HG03354 (cell line): ENCODE measurements at regions not wholly inside any gene's neighbourhood (a gene's known extent, or its start where the extent isn't known, plus 50 kb on each side); places are given as distances from the start of the nearest gene placed in this dataset.
A peak's percentile ranks its signal among the peaks of the same experiment; 100 is the strongest.

Source experiments
- ATAC-seq: cut with Tn5 transposase; IDR thresholded peaks from one replicate; pipeline ENCODE4 v1.9.1; 2021; ENCODE audit warnings: mild to moderate bottlenecking; ENCODE audit not compliant: unreplicated experiment, poor library complexity, severe bottlenecking

DNA sequence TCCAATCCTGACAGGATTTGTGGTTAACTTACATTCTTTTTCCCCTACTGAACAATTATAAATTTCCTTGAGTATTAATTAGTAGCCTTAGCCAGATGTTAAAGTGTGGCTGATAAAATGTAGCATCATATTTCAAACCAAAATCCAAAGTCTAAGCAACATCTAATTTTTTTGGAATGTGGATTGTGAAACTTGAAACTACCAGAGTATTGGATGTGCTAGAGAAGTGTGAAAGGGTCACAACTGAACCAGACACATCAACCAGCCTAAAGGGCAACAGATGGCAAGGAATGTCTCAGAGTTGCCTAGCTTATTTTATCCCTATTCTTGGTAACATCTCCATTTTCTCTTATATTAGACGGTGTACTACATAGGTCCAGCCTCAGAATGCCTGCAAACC lies 153.1 kb upstream of the DCN start:
- ATAC-seq, result no peak

DNA sequence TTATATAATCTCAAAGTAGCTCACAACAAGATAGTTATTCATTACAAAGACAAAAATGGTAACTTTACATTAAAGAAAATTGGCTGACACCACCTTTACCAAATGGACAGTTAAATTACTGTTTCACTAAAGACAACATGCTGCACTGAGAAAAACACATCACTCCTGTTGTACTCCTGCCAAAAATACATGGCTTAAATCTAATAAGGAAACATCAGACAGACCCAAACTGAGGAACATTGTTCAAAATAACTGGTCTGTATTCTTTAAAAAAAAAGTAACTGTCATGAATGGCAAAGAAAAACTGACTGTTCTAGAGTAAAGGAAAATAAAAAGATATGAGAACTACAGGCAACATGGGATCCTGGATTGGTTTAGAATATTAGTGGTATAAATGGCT lies 151.3 kb upstream of the DCN start:
- ATAC-seq, result no peak

- ATAC-seq, result no peak
Observed at GRCh38 chr12:91332302-91332701, 149.7 kb upstream of the DCN start.

DNA sequence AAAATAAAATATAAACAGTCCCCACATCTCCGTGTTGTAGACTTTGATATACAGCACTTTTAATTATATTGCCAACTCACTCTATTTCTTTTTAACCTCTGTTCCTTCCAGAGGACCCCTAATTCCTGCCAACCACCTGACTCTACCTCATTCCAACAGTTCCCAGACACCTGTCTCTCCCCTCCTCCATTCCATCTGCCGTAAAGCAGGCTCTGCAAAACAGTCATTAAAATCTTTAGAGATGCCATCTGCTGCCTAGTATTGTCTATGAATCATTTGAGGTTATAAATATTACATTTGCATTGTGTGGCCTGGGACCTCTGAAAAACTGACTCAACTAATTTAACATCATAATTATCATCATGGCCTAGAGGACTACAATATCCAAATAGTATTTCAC lies 148.8 kb upstream of the DCN start:
- ATAC-seq, result no peak

DNA sequence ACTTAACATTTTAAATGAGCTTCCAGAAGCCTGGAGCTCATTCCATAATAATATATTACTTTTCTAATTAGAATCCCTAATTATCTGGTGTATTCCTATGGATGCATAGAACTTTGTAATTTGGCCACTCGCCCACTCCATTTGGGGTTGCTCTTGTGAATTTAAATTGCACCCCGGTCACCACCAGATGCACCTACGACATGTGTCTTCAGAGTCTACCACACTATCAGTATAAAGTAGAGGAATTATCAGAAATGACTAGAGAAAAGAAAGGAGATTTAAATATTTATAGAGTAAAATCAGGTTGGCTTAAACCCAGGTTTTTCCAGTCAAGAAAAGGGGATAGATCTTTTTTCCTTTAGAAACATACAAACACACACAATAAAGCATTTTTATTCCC lies 145.8 kb upstream of the DCN start:
- ATAC-seq, result no peak

GRCh38 chr12:91327889-91328288 lies 145.3 kb upstream of the DCN start:
- ATAC-seq, result no peak

DNA sequence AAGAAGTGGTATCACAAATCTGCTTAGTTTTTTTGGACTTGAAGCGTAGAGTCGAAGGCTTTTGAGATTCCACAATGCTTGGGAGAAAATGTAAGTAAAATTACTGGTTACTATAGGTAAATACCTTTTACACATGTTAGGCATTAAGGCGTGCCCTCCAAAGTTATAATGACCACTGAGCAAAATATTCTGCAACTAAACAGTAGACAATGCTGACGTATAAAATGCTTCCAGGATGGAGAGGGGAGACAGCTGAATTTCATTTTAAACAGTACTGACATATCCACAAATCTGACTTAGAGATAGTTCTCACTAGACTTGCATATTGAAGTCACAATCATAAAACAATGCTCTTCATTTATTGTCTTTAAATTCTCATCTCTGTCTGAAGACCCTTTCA lies 144.5 kb upstream of the DCN start:
- no peak for ATAC-seq

GRCh38 chr12:91326058-91327027 lies 143.7 kb upstream of the DCN start:
- ATAC-seq, result peak; percentile 71

GRCh38 chr12:91320999-91321398 lies 138.4 kb upstream of the DCN start:
- ATAC-seq, result no peak

DNA sequence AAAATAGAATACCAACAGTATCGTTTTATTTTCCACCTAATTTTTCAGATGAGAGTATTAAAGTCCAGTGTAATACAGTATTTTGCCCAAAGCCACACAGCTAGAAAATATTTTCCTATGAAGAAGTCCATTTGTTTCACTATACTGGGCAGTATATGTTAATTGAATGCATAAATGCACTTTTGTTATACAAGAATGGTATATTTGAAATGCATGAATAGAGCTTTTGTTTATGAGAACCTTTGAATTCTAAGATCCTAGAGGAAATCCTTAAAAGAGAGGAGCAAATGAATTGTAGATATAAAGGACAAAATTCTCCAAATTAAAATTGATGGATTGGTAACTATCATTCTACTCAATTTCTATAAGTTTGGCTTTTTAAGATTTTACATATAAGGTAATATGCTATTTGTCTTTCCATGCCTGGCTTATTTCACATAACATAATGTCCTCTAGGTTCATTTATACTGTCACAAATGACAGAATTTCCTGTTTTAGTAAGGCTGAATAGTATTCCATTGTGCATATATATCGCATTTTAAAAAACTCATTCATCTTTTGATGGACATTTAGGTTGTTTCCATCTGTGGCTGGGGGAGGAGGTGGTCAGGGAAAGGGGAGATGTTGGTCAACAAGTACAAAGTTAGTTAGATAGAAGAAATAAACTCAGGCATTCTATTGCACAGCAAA lies 136.6 kb upstream of the DCN start:
- no peak for ATAC-seq

GRCh38 chr12:91317306-91317705 lies 134.7 kb upstream of the DCN start:
- ATAC-seq, result no peak

- no peak for ATAC-seq
Observed at GRCh38 chr12:91316907-91317269, 134.3 kb upstream of the DCN start.

- no peak for ATAC-seq
Observed at GRCh38 chr12:91316161-91316906, 133.7 kb upstream of the DCN start.

DNA sequence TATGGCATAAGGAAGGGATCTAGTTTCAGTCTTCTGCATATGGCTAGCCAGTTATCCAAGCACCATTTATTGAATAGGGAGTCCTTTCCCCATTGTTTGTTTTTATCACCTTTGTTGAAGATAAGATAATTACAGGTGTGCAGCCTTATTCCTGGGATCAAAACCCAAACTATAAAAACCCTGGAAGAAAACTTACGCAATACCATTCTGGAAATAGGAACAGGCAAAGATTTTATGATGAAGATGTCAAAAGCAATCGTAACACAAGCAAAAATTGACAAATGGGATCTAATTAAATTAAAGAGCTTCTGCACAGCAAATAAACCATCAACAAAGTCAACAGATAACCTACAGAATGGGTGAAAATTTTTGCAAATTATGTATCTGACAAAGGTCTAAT lies 128.5 kb upstream of the DCN start:
- ATAC-seq, result no peak

DNA sequence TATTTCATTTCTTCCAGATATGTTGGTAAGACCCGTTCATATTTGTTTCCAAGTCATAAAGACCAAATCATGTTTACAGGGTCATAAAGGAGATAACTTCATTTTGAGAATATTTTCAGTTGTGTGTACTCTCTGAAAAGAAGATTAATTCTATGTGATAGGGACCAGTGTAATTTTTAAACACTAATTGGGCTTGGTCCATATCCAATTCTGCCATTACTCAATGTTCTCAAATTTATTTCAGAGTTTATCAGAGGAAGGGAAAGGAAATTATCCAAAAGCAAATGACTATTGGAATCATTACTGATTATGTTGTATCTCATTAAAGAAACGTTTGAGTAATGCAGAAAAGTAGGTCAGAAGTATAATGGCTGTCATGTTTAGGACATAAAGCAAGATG lies 126.8 kb upstream of the DCN start:
- ATAC-seq, result no peak

- no peak for ATAC-seq
Observed at GRCh38 chr12:91307957-91308670, 125.5 kb upstream of the DCN start.

- no peak for ATAC-seq
Observed at GRCh38 chr12:91290354-91290753, 107.7 kb upstream of the DCN start.

- ATAC-seq, result no peak
Observed at GRCh38 chr12:91289906-91290305, 107.3 kb upstream of the DCN start.

GRCh38 chr12:91289072-91289471 lies 106.5 kb upstream of the DCN start:
- no peak for ATAC-seq

DNA sequence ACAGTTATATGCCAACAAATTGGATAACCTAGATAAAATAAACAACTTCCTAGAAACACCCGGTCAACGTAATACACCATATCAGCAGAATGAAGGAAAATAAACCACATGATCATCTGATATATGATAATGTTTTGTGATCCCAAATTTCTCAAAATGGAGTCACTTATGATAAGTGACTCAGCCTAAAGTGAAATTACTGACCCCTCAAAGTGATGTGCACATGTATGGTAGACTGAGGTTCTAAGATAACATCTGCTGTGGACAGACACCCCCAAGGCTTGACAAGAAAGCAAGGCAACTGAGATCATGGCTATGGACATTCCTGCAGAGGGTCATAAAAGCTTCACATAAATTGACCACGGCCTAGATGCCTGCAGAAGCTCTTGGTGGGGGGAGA lies 105.1 kb upstream of the DCN start:
- ATAC-seq, result no peak
